ENCODE measurements at regions not wholly inside any gene's neighbourhood (a gene's known extent, or its start where the extent isn't known, plus 50 kb on each side); places are given as distances from the start of the nearest gene placed in this dataset.

GRCh38 chr7:67794544-67794943 lies 797.9 kb downstream of the TYW1 start:
- H3K18ac ChIP-seq (ENCODE audit: low read depth in 1 of 2, low read length in 2 of 2) = no peak overlapping the region
- H3K23ac ChIP-seq (ENCODE audit: low read length in 2 of 2) = no peak overlapping the region
- H2AK5ac ChIP-seq (ENCODE audit: low read length, severe bottlenecking) = no peak overlapping the region
- H3K9ac ChIP-seq (ENCODE audit: low read length) = no peak overlapping the region
- no peak overlapping the region for H3K14ac ChIP-seq (ENCODE audit: low read length in 2 of 2)
- no peaks in the 10 kb centered on the region for H3K4me1 ChIP-seq (ENCODE audit: control insufficient read depth, insufficient read depth, low read depth, low read length)
- no peak overlapping the region for H3K4me3 ChIP-seq (ENCODE audit: insufficient read depth in 1 of 2, low read depth in 1 of 2, low read length in 2 of 2)
- H3K79me1 ChIP-seq (replicated peaks; ENCODE audit: low read length, poor library complexity, severe bottlenecking) = no peaks in the 10 kb centered on the region
- H2BK120ac ChIP-seq (ENCODE audit: low read depth, low read length) = no peak overlapping the region
- WGBS = 83% methylated on average over 2 of the region's 2 CpGs
- no peak overlapping the region for H2BK5ac ChIP-seq (ENCODE audit: low read depth, low read length, poor library complexity, severe bottlenecking)
- H4K91ac ChIP-seq (ENCODE audit: low read length) = no peak overlapping the region
- no peak overlapping the region for H3K4ac ChIP-seq (ENCODE audit: low read depth in 1 of 2, low read length in 2 of 2)
- no peak overlapping the region for H4K8ac ChIP-seq (ENCODE audit: low read length)
- no peak overlapping the region for H3K27ac ChIP-seq (ENCODE audit: low read length, poor library complexity, severe bottlenecking)
- no peak overlapping the region for H3K4me2 ChIP-seq (ENCODE audit: low read length, poor library complexity, severe bottlenecking)
- H3K9me3 ChIP-seq (ENCODE audit: control insufficient read depth, low read length) = no peaks in the 10 kb centered on the region
- DNase-seq = no peak
- no peak overlapping the region for H2BK15ac ChIP-seq (ENCODE audit: low read depth, poor library complexity, severe bottlenecking)
- H3K27me3 ChIP-seq (ENCODE audit: control insufficient read depth in 1 of 2, insufficient read depth in 1 of 2, low read length in 2 of 2) = peaks cover 0 to 13% of the 10 kb centered on the region in 2 experiments
- H3K36me3 ChIP-seq (ENCODE audit: control insufficient read depth in 1 of 2, insufficient read depth in 2 of 2, low read depth in 1 of 2, low read length in 2 of 2) = no peaks in the 10 kb centered on the region
- H2AFZ ChIP-seq (ENCODE audit: low read depth, low read length) = no peak overlapping the region
- H2BK12ac ChIP-seq (ENCODE audit: low read length in 2 of 2) = no peak overlapping the region

- Histone ChIP-seq H3K9me3 (ENCODE audit: control insufficient read depth, low read length) (peaks cover 4% of the 10 kb centered on the region), H3K4me1 (ENCODE audit: control insufficient read depth, insufficient read depth, low read depth, low read length) (no peaks in the 10 kb centered on the region), H3K14ac (ENCODE audit: low read length in 2 of 2) (no peak overlapping the region), H3K27me3 (ENCODE audit: control insufficient read depth in 1 of 2, insufficient read depth in 1 of 2, low read length in 2 of 2) (peaks cover 0 to 16% of the 10 kb centered on the region in 2 experiments), H3K4ac (ENCODE audit: low read depth in 1 of 2, low read length in 2 of 2) (no peak overlapping the region), H3K23ac (ENCODE audit: low read length in 2 of 2) (no peak overlapping the region), H3K18ac (ENCODE audit: low read depth in 1 of 2, low read length in 2 of 2) (no peak overlapping the region), H3K79me1 (replicated peaks; ENCODE audit: low read length, poor library complexity, severe bottlenecking) (no peaks in the 10 kb centered on the region), H2BK5ac (ENCODE audit: low read depth, low read length, poor library complexity, severe bottlenecking) (no peak overlapping the region), H3K4me2 (ENCODE audit: low read length, poor library complexity, severe bottlenecking) (no peak overlapping the region), H4K91ac (ENCODE audit: low read length) (no peak overlapping the region), H3K27ac (ENCODE audit: low read length, poor library complexity, severe bottlenecking) (no peak overlapping the region), H2BK12ac (ENCODE audit: low read length in 2 of 2) (no peak overlapping the region), H2AK5ac (ENCODE audit: low read length, severe bottlenecking) (no peak overlapping the region), H3K4me3 (ENCODE audit: insufficient read depth in 1 of 2, low read depth in 1 of 2, low read length in 2 of 2) (no peak overlapping the region), H3K9ac (ENCODE audit: low read length) (no peak overlapping the region), H2AFZ (ENCODE audit: low read depth, low read length) (no peak overlapping the region), H2BK15ac (ENCODE audit: low read depth, poor library complexity, severe bottlenecking) (no peak overlapping the region), H3K36me3 (ENCODE audit: control insufficient read depth in 1 of 2, insufficient read depth in 2 of 2, low read depth in 1 of 2, low read length in 2 of 2) (no peaks in the 10 kb centered on the region), H4K8ac (ENCODE audit: low read length) (no peak overlapping the region), H2BK120ac (ENCODE audit: low read depth, low read length) (no peak overlapping the region)
- DNase-seq = no peak
- WGBS = 89% methylated on average over 8 of the region's 8 CpGs
Observed at GRCh38 chr7:67803789-67804188, 807.2 kb downstream of the TYW1 start.

- H3K36me3 ChIP-seq (ENCODE audit: control insufficient read depth in 1 of 2, insufficient read depth in 2 of 2, low read depth in 1 of 2, low read length in 2 of 2) = no peaks in the 10 kb centered on the region
- H3K27me3 ChIP-seq (ENCODE audit: control insufficient read depth in 1 of 2, insufficient read depth in 1 of 2, low read length in 2 of 2) = peaks cover 0 to 16% of the 10 kb centered on the region in 2 experiments
- H4K91ac ChIP-seq (ENCODE audit: low read length) = no peak overlapping the region
- no peak overlapping the region for H3K14ac ChIP-seq (ENCODE audit: low read length in 2 of 2)
- no peak overlapping the region for H3K27ac ChIP-seq (ENCODE audit: low read length, poor library complexity, severe bottlenecking)
- no peak overlapping the region for H3K4me3 ChIP-seq (ENCODE audit: insufficient read depth in 1 of 2, low read depth in 1 of 2, low read length in 2 of 2)
- no peak overlapping the region for H2BK12ac ChIP-seq (ENCODE audit: low read length in 2 of 2)
- H3K79me1 ChIP-seq (replicated peaks; ENCODE audit: low read length, poor library complexity, severe bottlenecking) = no peaks in the 10 kb centered on the region
- no peak overlapping the region for H3K18ac ChIP-seq (ENCODE audit: low read depth in 1 of 2, low read length in 2 of 2)
- no peak for DNase-seq
- WGBS = 94% methylated on average over 5 of the region's 6 CpGs
- no peak overlapping the region for H4K8ac ChIP-seq (ENCODE audit: low read length)
- no peaks in the 10 kb centered on the region for H3K4me1 ChIP-seq (ENCODE audit: control insufficient read depth, insufficient read depth, low read depth, low read length)
- H2AFZ ChIP-seq (ENCODE audit: low read depth, low read length) = no peak overlapping the region
- H3K4me2 ChIP-seq (ENCODE audit: low read length, poor library complexity, severe bottlenecking) = no peak overlapping the region
- no peak overlapping the region for H2BK15ac ChIP-seq (ENCODE audit: low read depth, poor library complexity, severe bottlenecking)
- H2AK5ac ChIP-seq (ENCODE audit: low read length, severe bottlenecking) = no peak overlapping the region
- no peaks in the 10 kb centered on the region for H3K9me3 ChIP-seq (ENCODE audit: control insufficient read depth, low read length)
- no peak overlapping the region for H2BK120ac ChIP-seq (ENCODE audit: low read depth, low read length)
- H3K4ac ChIP-seq (ENCODE audit: low read depth in 1 of 2, low read length in 2 of 2) = no peak overlapping the region
- H3K9ac ChIP-seq (ENCODE audit: low read length) = no peak overlapping the region
- no peak overlapping the region for H3K23ac ChIP-seq (ENCODE audit: low read length in 2 of 2)
- H2BK5ac ChIP-seq (ENCODE audit: low read depth, low read length, poor library complexity, severe bottlenecking) = no peak overlapping the region
Observed at GRCh38 chr7:67805921-67806471, 809.4 kb downstream of the TYW1 start.

- no peak overlapping the region for H3K14ac ChIP-seq (ENCODE audit: low read length in 2 of 2)
- H3K18ac ChIP-seq (ENCODE audit: low read depth in 1 of 2, low read length in 2 of 2) = no peak overlapping the region
- no peak overlapping the region for H4K91ac ChIP-seq (ENCODE audit: low read length)
- H2BK120ac ChIP-seq (ENCODE audit: low read depth, low read length) = no peak overlapping the region
- H2BK5ac ChIP-seq (ENCODE audit: low read depth, low read length, poor library complexity, severe bottlenecking) = no peak overlapping the region
- no peaks in the 10 kb centered on the region for H3K79me1 ChIP-seq (replicated peaks; ENCODE audit: low read length, poor library complexity, severe bottlenecking)
- H3K4ac ChIP-seq (ENCODE audit: low read depth in 1 of 2, low read length in 2 of 2) = no peak overlapping the region
- no peak overlapping the region for H4K8ac ChIP-seq (ENCODE audit: low read length)
- no peaks in the 10 kb centered on the region for H3K4me1 ChIP-seq (ENCODE audit: control insufficient read depth, insufficient read depth, low read depth, low read length)
- WGBS = 58% methylated on average over 2 of the region's 5 CpGs
- H3K27me3 ChIP-seq (ENCODE audit: control insufficient read depth in 1 of 2, insufficient read depth in 1 of 2, low read length in 2 of 2) = peaks cover 0 to 7% of the 10 kb centered on the region in 2 experiments
- DNase-seq = no peak
- H2BK15ac ChIP-seq (ENCODE audit: low read depth, poor library complexity, severe bottlenecking) = no peak overlapping the region
- no peak overlapping the region for H3K4me2 ChIP-seq (ENCODE audit: low read length, poor library complexity, severe bottlenecking)
- no peaks in the 10 kb centered on the region for H3K9me3 ChIP-seq (ENCODE audit: control insufficient read depth, low read length)
- H2AFZ ChIP-seq (ENCODE audit: low read depth, low read length) = no peak overlapping the region
- H3K23ac ChIP-seq (ENCODE audit: low read length in 2 of 2) = no peak overlapping the region
- H2AK5ac ChIP-seq (ENCODE audit: low read length, severe bottlenecking) = no peak overlapping the region
- no peak overlapping the region for H3K4me3 ChIP-seq (ENCODE audit: insufficient read depth in 1 of 2, low read depth in 1 of 2, low read length in 2 of 2)
- H3K9ac ChIP-seq (ENCODE audit: low read length) = no peak overlapping the region
- no peak overlapping the region for H3K27ac ChIP-seq (ENCODE audit: low read length, poor library complexity, severe bottlenecking)
- H2BK12ac ChIP-seq (ENCODE audit: low read length in 2 of 2) = no peak overlapping the region
- no peaks in the 10 kb centered on the region for H3K36me3 ChIP-seq (ENCODE audit: control insufficient read depth in 1 of 2, insufficient read depth in 2 of 2, low read depth in 1 of 2, low read length in 2 of 2)
Observed at GRCh38 chr7:67807826-67808225, 811.2 kb downstream of the TYW1 start.
